Omental fat pad (tissue), 3 donors: ENCODE measurements at regions not wholly inside any gene's neighbourhood (a gene's known extent, or its start where the extent isn't known, plus 50 kb on each side); places are given as distances from the start of the nearest gene placed in this dataset.
"Not testable (repeated sequence)": the region's sequence is repeated elsewhere in the genome, so short reads cannot be mapped to it uniquely, and the experiment has no call there.

Source experiments
- ATAC-seq: fragments of 150-250 bp; one replicate; pipeline ENCODE4 v1.9.1; 2016; ENCODE audit warnings: mild to moderate bottlenecking, moderate library complexity; ENCODE audit not compliant: low FRiP score
- DNase-seq: peaks from one replicate; pipeline ENCODE4 v3.0.0-alpha.2; 2019; ENCODE audit warnings: low spot score
- TF ChIP-seq, protein P1 (sequence below), 3 donors: fragments of 450-650 bp; IDR thresholded peaks; one replicate each; pipeline ENCODE4 v1.5.1; 2016 to 2017; ENCODE audit warnings: antibody characterized with exemption in 3 of 3, mild to moderate bottlenecking in 3 of 3, moderate library complexity in 2 of 3

DNA sequence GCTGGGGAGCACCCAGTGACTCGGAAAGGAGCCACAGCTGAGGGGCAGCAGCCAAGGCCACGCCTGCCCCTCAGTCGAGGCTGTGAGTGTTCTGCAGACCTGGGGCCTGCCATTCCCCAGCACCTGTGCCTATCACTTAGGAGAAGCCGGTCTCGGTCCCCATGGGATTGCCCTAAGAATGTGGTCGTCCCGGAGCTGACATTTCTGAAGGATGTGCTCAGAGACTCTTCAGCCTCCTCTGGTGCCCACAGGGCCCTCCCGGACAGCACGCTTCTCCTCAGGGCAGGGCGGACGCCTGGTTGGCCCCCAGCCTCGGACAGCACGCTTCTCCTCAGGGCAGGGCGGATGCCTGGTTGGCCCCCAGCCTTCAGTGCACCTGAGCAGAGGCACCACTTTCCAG, 223.9 kb downstream of the ERMARD start:
- TF ChIP-seq, protein P1, sequence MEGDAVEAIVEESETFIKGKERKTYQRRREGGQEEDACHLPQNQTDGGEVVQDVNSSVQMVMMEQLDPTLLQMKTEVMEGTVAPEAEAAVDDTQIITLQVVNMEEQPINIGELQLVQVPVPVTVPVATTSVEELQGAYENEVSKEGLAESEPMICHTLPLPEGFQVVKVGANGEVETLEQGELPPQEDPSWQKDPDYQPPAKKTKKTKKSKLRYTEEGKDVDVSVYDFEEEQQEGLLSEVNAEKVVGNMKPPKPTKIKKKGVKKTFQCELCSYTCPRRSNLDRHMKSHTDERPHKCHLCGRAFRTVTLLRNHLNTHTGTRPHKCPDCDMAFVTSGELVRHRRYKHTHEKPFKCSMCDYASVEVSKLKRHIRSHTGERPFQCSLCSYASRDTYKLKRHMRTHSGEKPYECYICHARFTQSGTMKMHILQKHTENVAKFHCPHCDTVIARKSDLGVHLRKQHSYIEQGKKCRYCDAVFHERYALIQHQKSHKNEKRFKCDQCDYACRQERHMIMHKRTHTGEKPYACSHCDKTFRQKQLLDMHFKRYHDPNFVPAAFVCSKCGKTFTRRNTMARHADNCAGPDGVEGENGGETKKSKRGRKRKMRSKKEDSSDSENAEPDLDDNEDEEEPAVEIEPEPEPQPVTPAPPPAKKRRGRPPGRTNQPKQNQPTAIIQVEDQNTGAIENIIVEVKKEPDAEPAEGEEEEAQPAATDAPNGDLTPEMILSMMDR (IDR thresholded peaks at IDR 0.05), result no peak
- ATAC-seq, result no peak

DNA sequence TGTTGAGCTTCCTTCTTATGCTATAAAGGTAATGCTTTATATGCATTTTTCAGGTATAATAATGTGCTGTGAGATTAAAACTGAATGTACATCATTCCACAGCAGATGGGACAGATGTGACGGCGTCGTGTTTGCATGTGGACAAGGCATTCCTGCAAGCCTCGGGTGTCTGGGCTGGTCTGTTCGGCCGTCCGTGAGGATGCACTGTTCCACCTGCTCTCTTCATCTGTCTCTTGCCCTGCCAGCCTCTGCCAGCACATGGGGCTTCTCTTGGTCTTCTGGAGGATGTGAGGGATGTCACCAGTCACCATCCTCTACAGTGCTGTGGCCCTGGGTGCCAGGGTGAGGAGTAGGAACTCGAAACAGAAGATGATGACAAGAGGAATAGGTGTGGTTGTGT, 223.2 kb downstream of the ERMARD start:
- no peak for ATAC-seq
- no peak for DNase-seq
- TF ChIP-seq, protein P1 (IDR thresholded peaks at IDR 0.05), result no peak

More for the DNA sequence above, 223.9 kb downstream of the ERMARD start:
- no peak for DNase-seq

DNA sequence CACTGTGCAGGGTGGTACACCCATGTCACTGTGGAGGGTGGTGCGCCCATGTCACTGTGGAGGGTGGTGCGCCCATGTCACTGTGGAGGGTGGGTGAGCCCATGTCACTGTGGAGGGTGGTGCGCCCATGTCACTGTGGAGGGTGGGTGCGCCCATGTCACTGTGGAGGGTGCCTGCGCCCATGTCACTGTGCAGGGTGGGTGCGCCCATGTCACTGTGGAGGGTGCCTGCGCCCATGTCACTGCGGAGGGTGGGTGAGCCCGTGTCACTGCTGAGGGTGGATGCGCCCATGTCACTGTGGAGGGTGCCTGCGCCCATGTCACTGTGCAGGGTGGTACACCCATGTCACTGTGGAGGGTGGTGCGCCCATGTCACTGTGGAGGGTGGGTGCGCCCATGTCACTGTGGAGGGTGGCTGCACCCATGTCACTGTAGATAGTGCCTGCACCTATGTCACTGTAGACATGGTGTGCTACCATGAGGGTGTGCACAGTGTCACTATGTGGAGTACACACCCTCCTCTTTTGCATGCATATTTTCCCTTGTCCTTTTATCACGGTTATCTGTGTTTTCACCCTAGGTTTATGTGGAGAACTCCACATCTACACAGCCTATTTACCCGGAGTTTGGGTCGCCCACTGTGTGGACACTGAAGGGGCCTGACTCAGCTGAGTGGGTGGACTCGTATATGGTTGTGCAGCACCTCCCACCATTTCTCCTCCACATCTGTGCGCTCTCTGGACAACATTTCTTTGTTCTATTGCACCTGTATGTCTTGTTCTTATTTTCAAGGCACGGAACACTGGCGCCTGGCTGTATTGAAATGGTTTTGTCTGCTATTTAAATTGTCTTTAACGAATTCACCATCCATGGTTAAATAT, 222.4 kb downstream of the ERMARD start:
- not testable (repeated sequence) for DNase-seq, ATAC-seq

DNA sequence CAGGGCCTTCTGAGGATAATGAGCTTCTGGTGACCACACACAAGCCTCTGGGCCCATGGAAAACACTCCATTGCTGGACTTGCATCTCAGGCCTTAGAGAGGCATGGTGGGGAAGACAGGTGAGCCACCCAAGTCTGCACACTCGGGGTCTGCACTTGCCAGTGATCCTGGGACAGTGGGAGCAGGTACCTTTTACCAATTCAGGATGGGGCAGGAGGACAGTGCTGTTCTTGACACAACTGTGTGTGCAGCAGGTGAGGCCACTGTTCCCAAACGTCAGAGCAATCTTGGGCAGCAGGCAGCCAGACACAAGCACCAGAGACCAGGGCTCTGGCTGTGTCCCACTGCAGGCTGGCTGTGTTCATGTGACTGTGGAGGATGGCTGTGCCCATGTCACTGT, 221.3 kb downstream of the ERMARD start:
- no peak for DNase-seq
- ATAC-seq, result no peak
- TF ChIP-seq, protein P1 (IDR thresholded peaks at IDR 0.05), result no peak

DNA sequence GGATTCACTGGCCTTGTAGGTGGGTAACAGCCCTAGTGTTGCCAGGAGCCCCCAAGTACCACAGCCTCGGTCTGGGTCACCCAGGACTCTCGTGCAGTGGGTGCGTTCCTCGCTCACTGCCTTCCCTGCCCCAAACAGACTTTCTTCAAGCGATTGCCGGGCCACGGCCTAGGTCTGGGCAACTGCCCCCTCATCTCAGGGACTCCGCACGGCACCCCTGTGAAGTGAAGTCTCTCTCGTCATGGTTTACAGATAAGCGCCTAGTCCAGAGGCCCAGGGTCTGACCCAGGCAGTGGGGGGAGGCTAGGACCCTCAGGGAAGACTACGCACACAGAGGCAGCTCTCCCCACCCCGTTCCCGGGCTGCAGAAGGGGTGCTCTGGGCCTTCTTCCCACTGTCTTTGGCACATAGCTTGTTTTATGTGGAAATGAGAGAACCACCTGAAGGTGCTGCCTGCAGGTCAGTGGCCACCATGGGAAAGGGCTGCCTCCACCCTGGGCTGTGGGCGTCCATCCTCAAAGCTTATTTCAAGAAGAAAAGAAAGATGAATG, 220.8 kb downstream of the ERMARD start:
- no peak for ATAC-seq
- TF ChIP-seq, protein P1 (IDR thresholded peaks at IDR 0.05), result no peak
- DNase-seq, result no peak

DNA sequence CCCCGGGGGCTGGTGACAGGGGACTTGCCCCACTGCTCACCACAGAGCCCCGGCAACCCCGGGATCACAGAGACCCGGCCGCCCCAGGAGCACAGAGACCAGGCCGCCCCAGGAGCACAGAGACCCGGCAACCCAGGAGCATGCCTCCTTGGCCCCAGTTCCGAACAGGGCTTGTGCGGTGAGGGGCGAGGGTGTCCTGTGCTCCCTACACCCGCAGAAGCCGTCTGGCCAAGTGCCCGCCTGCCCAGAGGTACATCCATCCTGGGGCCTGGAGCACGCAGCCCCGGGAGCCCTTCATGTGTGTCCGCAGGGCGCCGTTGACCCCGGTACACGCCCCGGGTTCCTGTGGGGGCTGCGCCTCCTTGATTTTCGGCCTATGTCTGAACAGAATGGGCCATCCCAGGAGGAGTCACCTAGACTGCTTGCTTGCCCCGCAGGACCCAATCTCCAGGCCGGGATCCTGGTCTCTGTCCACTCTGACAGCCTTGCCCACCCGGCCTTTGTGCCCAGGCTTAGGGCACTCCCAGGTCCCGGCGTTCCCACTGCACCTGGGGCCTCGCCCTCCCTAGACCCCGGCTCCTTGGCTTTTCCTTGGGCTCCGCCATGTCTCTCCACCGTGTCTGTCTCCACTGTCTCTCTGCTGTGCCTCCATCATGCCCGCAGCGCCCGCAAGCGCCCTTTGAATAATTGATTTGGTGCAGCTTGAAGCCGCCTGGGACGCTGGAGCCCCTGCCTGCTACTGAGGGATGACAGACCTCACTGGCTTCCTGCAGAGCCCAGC, 219.8 kb downstream of the ERMARD start:
- DNase-seq (no peak), ATAC-seq (no peak)
- TF ChIP-seq, protein P1 (IDR thresholded peaks at IDR 0.05), result no peak

DNA sequence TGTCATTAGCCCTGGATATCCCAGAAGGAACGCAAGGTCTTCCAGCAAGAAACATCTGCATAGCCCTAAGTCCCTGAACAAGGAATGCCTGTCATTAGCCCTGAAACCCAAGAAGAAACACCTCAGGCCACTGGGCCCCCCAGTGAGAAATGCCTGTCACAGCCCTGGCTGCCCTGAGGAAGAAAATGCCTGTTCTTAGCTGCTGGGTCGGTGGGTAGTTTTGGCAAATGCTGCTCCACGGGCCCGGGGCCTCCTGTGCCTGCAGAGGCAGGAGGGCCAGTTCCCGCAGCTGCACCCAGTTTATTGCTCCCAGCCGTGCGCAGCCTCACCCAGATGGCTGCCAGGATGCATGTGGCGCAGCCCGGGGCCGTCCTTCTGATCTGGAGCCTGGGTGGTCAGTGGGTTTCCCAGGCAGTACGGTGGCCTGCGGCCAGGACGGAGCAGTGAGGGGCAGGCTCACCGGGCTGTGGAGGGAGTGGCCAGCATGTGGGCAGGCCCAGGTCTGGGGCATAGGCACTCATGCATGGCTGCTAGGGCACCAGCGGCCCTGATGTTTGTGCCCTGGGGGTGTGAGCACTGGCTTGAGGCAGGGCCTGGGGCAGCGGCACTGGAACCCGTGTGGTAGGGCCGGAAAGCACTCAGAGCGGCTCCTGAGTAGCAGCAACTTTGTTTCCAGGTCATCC, 219.0 kb downstream of the ERMARD start:
- DNase-seq (no peak), ATAC-seq (no peak)
- TF ChIP-seq, protein P1 (IDR thresholded peaks at IDR 0.05), result no peak
